Vagina (tissue), 2 donors: ENCODE measurements at regions not wholly inside any gene's neighbourhood (a gene's known extent, or its start where the extent isn't known, plus 50 kb on each side); places are given as distances from the start of the nearest gene placed in this dataset.

Experiments used
- DNase-seq, 2 donors: peaks; one replicate each; pipeline ENCODE4 v3.0.0-alpha.2; 2017; ENCODE audit errors: extremely low spot score in 2 of 2
- H3K27ac ChIP-seq: fragments of 200-600 bp; sonication (generic); one replicate; pipeline ENCODE4 v1.5.1; 2019
- H3K27me3 ChIP-seq: fragments of 200-600 bp; sonication (generic); one replicate; pipeline ENCODE4 v1.5.1; 2019
- H3K36me3 ChIP-seq, 2 donors: fragments of 200-600 bp; sonication (generic); one replicate each; pipeline ENCODE4 v1.5.1; 2017 to 2019
- H3K4me1 ChIP-seq: fragments of 200-600 bp; sonication (generic); one replicate; pipeline ENCODE4 v1.5.1; 2019
- H3K4me3 ChIP-seq, 2 donors: fragments of 200-600 bp; sonication (generic); 1 replicate in 1 of 2; 2 replicates in 1 of 2; pipeline ENCODE4 v1.5.1; 2016 to 2019
- H3K9me3 ChIP-seq: fragments of 200-600 bp; sonication (generic); one replicate; pipeline ENCODE4 v1.5.1; 2019
- CTCF ChIP-seq, 3 experiments: fragments of 450-650 bp in 2 of 3; fragments of 200-600 bp in 1 of 3; sonication (generic) in 1 of 3; IDR thresholded peaks; one replicate each; pipeline ENCODE4 v1.5.1; 2017 to 2019; ENCODE audit warnings: antibody characterized with exemption in 3 of 3, mild to moderate bottlenecking in 2 of 3, moderate library complexity in 2 of 3
- POLR2A ChIP-seq, 2 donors: fragments of 450-650 bp; IDR thresholded peaks; one replicate each; pipeline ENCODE4 v1.6.1; 2017; ENCODE audit warnings: antibody characterized with exemption in 2 of 2, mild to moderate bottlenecking in 2 of 2, moderate library complexity in 2 of 2
- POLR2AphosphoS5 ChIP-seq, 2 donors: sonication (generic); formaldehyde crosslinking; IDR thresholded peaks; one replicate each; pipeline ENCODE4 v1.9.0; 2017; ENCODE audit warnings: antibody characterized with exemption in 2 of 2, mild to moderate bottlenecking in 2 of 2, low read depth in 1 of 2; ENCODE audit not compliant: insufficient read depth in 1 of 2
- intact Hi-C: fragments of 100-400 bp; cut with DNase I; formaldehyde crosslinking; loops from one replicate; pipeline ENCODE4 v1.15.1; 2023

GRCh38 chr20:56143759-56144158 lies 104.8 kb upstream of the MC3R start:
- H3K9me3 ChIP-seq = no peaks in the 10 kb centered on the region
- TF ChIP-seq CTCF (IDR thresholded peaks at IDR 0.05) = no peak
- no peak for TF ChIP-seq POLR2A (IDR thresholded peaks at IDR 0.05)
- TF ChIP-seq POLR2AphosphoS5 (IDR thresholded peaks at IDR 0.05; ENCODE audit: insufficient read depth in 1 of 2, low read depth in 1 of 2) = no peak
- no peaks in the 10 kb centered on the region for H3K4me1 ChIP-seq
- no peak overlapping the region for H3K4me3 ChIP-seq
- no peaks in the 10 kb centered on the region for H3K36me3 ChIP-seq
- DNase-seq = no peak
- intact Hi-C loops = no loop called here
- H3K27me3 ChIP-seq = no peaks in the 10 kb centered on the region
- H3K27ac ChIP-seq = no peak overlapping the region

- Histone ChIP-seq H3K4me3 (no peak overlapping the region), H3K9me3 (no peaks in the 10 kb centered on the region), H3K4me1 (no peaks in the 10 kb centered on the region), H3K27me3 (no peaks in the 10 kb centered on the region), H3K27ac (no peak overlapping the region), H3K36me3 (no peaks in the 10 kb centered on the region)
- intact Hi-C loops = loop anchor here (5.0 kb wide), 1 partner anchor 445 kb away; no protein-coding TSS in a partner anchor
- DNase-seq = no peak
- TF ChIP-seq POLR2AphosphoS5 (IDR thresholded peaks at IDR 0.05; ENCODE audit: insufficient read depth in 1 of 2, low read depth in 1 of 2) = no peak
- TF ChIP-seq POLR2A (IDR thresholded peaks at IDR 0.05) = no peak
- TF ChIP-seq CTCF (IDR thresholded peaks at IDR 0.05) = no peak
Measured at GRCh38 chr20:56151834-56152233, 96.7 kb upstream of the MC3R start.

- TF ChIP-seq POLR2AphosphoS5 (IDR thresholded peaks at IDR 0.05; ENCODE audit: insufficient read depth in 1 of 2, low read depth in 1 of 2) (no peak), POLR2A (IDR thresholded peaks at IDR 0.05) (no peak), CTCF (IDR thresholded peaks at IDR 0.05) (no peak)
- intact Hi-C loops = loop anchor here (5.0 kb wide), 1 partner anchor 447 kb away; no protein-coding TSS in a partner anchor
- no peaks in the 10 kb centered on the region for H3K36me3 ChIP-seq
- H3K27ac ChIP-seq = no peak overlapping the region
- H3K9me3 ChIP-seq = no peaks in the 10 kb centered on the region
- H3K27me3 ChIP-seq = no peaks in the 10 kb centered on the region
- no peaks in the 10 kb centered on the region for H3K4me1 ChIP-seq
- H3K4me3 ChIP-seq = no peak overlapping the region
- DNase-seq = no peak
Measured at GRCh38 chr20:56153926-56154325, 94.6 kb upstream of the MC3R start.

GRCh38 chr20:56155625-56156024 lies 92.9 kb upstream of the MC3R start:
- TF ChIP-seq POLR2AphosphoS5 (IDR thresholded peaks at IDR 0.05; ENCODE audit: insufficient read depth in 1 of 2, low read depth in 1 of 2) = no peak
- TF ChIP-seq POLR2A (IDR thresholded peaks at IDR 0.05) = no peak
- no peak for TF ChIP-seq CTCF (IDR thresholded peaks at IDR 0.05)

GRCh38 chr20:56157530-56158203 lies 90.9 kb upstream of the MC3R start:
- Histone ChIP-seq H3K4me1 (no peaks in the 10 kb centered on the region), H3K4me3 (no peak overlapping the region), H3K27me3 (no peaks in the 10 kb centered on the region), H3K9me3 (no peaks in the 10 kb centered on the region), H3K27ac (no peak overlapping the region), H3K36me3 (no peaks in the 10 kb centered on the region)
- TF ChIP-seq POLR2A (IDR thresholded peaks at IDR 0.05) (no peak), POLR2AphosphoS5 (IDR thresholded peaks at IDR 0.05; ENCODE audit: insufficient read depth in 1 of 2, low read depth in 1 of 2) (no peak), CTCF (IDR thresholded peaks at IDR 0.05) (no peak)
- DNase-seq = no peak
- intact Hi-C loops = no loop called here

More at GRCh38 chr20:56155625-56156024, 92.9 kb upstream of the MC3R start:
- Histone ChIP-seq H3K27ac (no peak overlapping the region), H3K9me3 (no peaks in the 10 kb centered on the region), H3K27me3 (no peaks in the 10 kb centered on the region), H3K36me3 (no peaks in the 10 kb centered on the region), H3K4me3 (no peak overlapping the region), H3K4me1 (no peaks in the 10 kb centered on the region)
- DNase-seq = no peak
- intact Hi-C loops = no loop called here
